PC-3 (cell line): ENCODE measurements at regions not wholly inside any gene's neighbourhood (a gene's known extent, or its start where the extent isn't known, plus 50 kb on each side); places are given as distances from the start of the nearest gene placed in this dataset.

Experiments used
- ATAC-seq: fragments of 200-7000 bp; cut with Tn5 transposase; 2 replicates; pipeline ENCODE4 v1.9.1; 2020; ENCODE audit warnings: mild to moderate bottlenecking, moderate library complexity
- BruUV-seq: library from RNA; stranded (reverse); fragments of 400-500 nt; replicated peaks from 2 replicates; lab custom pipeline; 2021; lab: Mats Ljungman, UMichigan
- CTCF ChIA-PET: fragments of 300-600 bp; sonication (Branson Sonifier 250); formaldehyde crosslinking; loops from one replicate; lab custom pipeline; 2022; ENCODE audit warnings: antibody characterized with exemption; lab: Charles Lee
- POLR2A ChIA-PET: fragments of 300-600 bp; sonication (Branson Sonifier 250); formaldehyde crosslinking; loops from one replicate; lab custom pipeline; 2022; ENCODE audit warnings: antibody characterized with exemption; ENCODE audit not compliant: unreplicated experiment; lab: Charles Lee
- DNase-seq: peaks from one replicate; pipeline ENCODE4 v3.0.0-alpha.2; 2015
- H2AFZ ChIP-seq: fragments of 300-600 bp; sonication (generic); 2 replicates; pipeline ENCODE4 v1.6.0; 2016; ENCODE audit warnings: antibody characterized with exemption, low read length
- H3F3A ChIP-seq: fragments of 300-600 bp; sonication (generic); one replicate; pipeline ENCODE4 v1.6.0; 2017; ENCODE audit warnings: antibody characterized with exemption, low read length, control low read depth, mild to moderate bottlenecking; ENCODE audit not compliant: unreplicated experiment
- H3K27ac ChIP-seq: fragments of 300-600 bp; sonication (generic); 2 replicates; pipeline ENCODE4 v1.5.1; 2016; ENCODE audit warnings: mild to moderate bottlenecking, low read length
- H3K27me3 ChIP-seq: fragments of 300-600 bp; sonication (generic); 2 replicates; pipeline ENCODE4 v1.6.1; 2016; ENCODE audit warnings: low read length, mixed read lengths
- H3K36me3 ChIP-seq: fragments of 300-600 bp; sonication (generic); 2 replicates; pipeline ENCODE4 v1.6.1; 2016; ENCODE audit warnings: low read depth, mixed run types, low read length, mixed read lengths
- H3K4me1 ChIP-seq: fragments of 300-600 bp; sonication (generic); 2 replicates; pipeline ENCODE4 v1.5.1; 2016; ENCODE audit warnings: low read length; ENCODE audit not compliant: insufficient read depth
- H3K4me2 ChIP-seq: fragments of 300-600 bp; sonication (generic); 2 replicates; pipeline ENCODE4 v1.6.0; 2016; ENCODE audit warnings: low read length
- H3K4me3 ChIP-seq: fragments of 300-600 bp; sonication (generic); 2 replicates; pipeline ENCODE4 v1.5.1; 2016; ENCODE audit warnings: mild to moderate bottlenecking, low read length, mixed read lengths
- H3K79me2 ChIP-seq: fragments of 300-600 bp; sonication (generic); 2 replicates; pipeline ENCODE4 v1.6.1; 2017; ENCODE audit warnings: low read length, mixed read lengths
- H3K9ac ChIP-seq: fragments of 300-600 bp; sonication (generic); 2 replicates; pipeline ENCODE4 v1.6.0; 2016; ENCODE audit warnings: mild to moderate bottlenecking, low read length
- H3K9me2 ChIP-seq: fragments of 300-600 bp; sonication (generic); replicated peaks from 2 replicates; pipeline ENCODE4 v1.6.1; 2016; ENCODE audit warnings: mixed run types, low read length, mixed read lengths
- H3K9me3 ChIP-seq: fragments of 300-600 bp; sonication (generic); 2 replicates; pipeline ENCODE4 v1.6.1; 2016; ENCODE audit warnings: low read length, mixed read lengths
- H4K20me1 ChIP-seq: fragments of 300-600 bp; sonication (generic); 2 replicates; pipeline ENCODE4 v1.6.1; 2016; ENCODE audit warnings: low read length, mixed read lengths
- EZH2 ChIP-seq: fragments of 300-600 bp; sonication (generic); IDR thresholded peaks from one replicate; pipeline ENCODE4 v1.6.1; 2017; ENCODE audit warnings: antibody characterized with exemption, mild to moderate bottlenecking, low read length; ENCODE audit not compliant: unreplicated experiment
- EZH2phosphoT487 ChIP-seq: fragments of 300-600 bp; sonication (generic); IDR thresholded peaks from 2 replicates; pipeline ENCODE4 v1.6.1; 2018; ENCODE audit warnings: mild to moderate bottlenecking, antibody characterized with exemption, low read length, borderline replicate concordance
- intact Hi-C: fragments of 100-400 bp; cut with micrococcal nuclease; formaldehyde crosslinking; loops from 2 replicates; pipeline ENCODE4 v1.9.0; 2023
- TF ChIP-seq, protein P1 (sequence below): fragments of 300-600 bp; sonication (generic); conservative IDR thresholded peaks from 2 replicates; pipeline ENCODE4 v1.5.1; 2017; ENCODE audit warnings: antibody characterized with exemption, low read depth, mild to moderate bottlenecking, low read length

DNA sequence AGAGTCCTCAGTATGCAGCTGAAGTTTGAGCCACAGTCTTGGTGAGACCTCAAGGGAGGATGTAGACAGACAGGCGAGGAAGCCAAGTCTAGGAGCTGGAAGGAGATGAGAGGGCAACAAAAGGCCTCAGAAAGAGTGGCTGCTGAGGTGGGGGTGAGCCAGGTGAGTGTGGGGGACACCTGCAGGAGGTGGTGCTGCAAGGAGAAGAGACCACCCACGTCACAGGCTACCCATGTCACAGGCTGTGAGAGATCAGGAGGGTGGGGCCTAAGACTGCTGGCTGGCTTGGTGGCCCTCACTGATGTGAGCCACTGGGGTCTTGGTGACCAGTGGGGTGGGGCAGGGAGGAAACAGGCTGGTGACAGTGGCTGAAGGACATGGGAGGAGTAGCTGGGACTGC, 97.3 kb downstream of the KIF26A start:
- no peaks in the 10 kb centered on the region for H4K20me1 ChIP-seq
- no TSS peak for BruUV-seq
- no peak for TF ChIP-seq EZH2phosphoT487
- no peak for TF ChIP-seq EZH2
- TF ChIP-seq, protein P1, sequence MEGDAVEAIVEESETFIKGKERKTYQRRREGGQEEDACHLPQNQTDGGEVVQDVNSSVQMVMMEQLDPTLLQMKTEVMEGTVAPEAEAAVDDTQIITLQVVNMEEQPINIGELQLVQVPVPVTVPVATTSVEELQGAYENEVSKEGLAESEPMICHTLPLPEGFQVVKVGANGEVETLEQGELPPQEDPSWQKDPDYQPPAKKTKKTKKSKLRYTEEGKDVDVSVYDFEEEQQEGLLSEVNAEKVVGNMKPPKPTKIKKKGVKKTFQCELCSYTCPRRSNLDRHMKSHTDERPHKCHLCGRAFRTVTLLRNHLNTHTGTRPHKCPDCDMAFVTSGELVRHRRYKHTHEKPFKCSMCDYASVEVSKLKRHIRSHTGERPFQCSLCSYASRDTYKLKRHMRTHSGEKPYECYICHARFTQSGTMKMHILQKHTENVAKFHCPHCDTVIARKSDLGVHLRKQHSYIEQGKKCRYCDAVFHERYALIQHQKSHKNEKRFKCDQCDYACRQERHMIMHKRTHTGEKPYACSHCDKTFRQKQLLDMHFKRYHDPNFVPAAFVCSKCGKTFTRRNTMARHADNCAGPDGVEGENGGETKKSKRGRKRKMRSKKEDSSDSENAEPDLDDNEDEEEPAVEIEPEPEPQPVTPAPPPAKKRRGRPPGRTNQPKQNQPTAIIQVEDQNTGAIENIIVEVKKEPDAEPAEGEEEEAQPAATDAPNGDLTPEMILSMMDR, result no peak
- H3K4me3 ChIP-seq, result no peak overlapping the region
- no peaks in the 10 kb centered on the region for H3F3A ChIP-seq
- no peaks in the 10 kb centered on the region for H3K9me2 ChIP-seq
- intact Hi-C loops, result no loop called here
- no peak overlapping the region for H3K9ac ChIP-seq
- H3K27ac ChIP-seq, result no peak overlapping the region
- H3K4me1 ChIP-seq, result no peaks in the 10 kb centered on the region
- peaks cover 22% of the 10 kb centered on the region for H3K27me3 ChIP-seq
- CTCF ChIA-PET, result no interaction called here
- H3K79me2 ChIP-seq, result no peaks in the 10 kb centered on the region
- H3K36me3 ChIP-seq, result no peaks in the 10 kb centered on the region
- H3K4me2 ChIP-seq, result no peak overlapping the region
- H2AFZ ChIP-seq, result no peak overlapping the region
- ATAC-seq (no peak), DNase-seq (no peak)
- no peaks in the 10 kb centered on the region for H3K9me3 ChIP-seq
- POLR2A ChIA-PET, result no interaction called here

GRCh38 chr14:104237651-104238423, 99.5 kb downstream of the KIF26A start:
- Histone ChIP-seq H2AFZ (no peak overlapping the region), H3K4me1 (no peaks in the 10 kb centered on the region), H3K9ac (no peak overlapping the region), H3K4me2 (no peak overlapping the region), H3F3A (no peaks in the 10 kb centered on the region), H3K27ac (no peak overlapping the region), H4K20me1 (no peaks in the 10 kb centered on the region), H3K27me3 (peaks cover 22% of the 10 kb centered on the region), H3K36me3 (no peaks in the 10 kb centered on the region), H3K79me2 (no peaks in the 10 kb centered on the region), H3K4me3 (no peak overlapping the region), H3K9me3 (no peaks in the 10 kb centered on the region), H3K9me2 (no peaks in the 10 kb centered on the region)
- TF ChIP-seq, protein P1, result no peak
- no peak for TF ChIP-seq EZH2
- no peak for TF ChIP-seq EZH2phosphoT487
- ChIA-PET CTCF (no interaction called here), POLR2A (no interaction called here)
- DNase-seq (no peak), ATAC-seq (no peak)
- intact Hi-C loops, result no loop called here
- no TSS peak for BruUV-seq

- no TSS peak for BruUV-seq
- TF ChIP-seq, protein P1, result no peak
- TF ChIP-seq EZH2 (no peak), EZH2phosphoT487 (no peak)
- CTCF ChIA-PET, result no interaction called here
Observed at GRCh38 chr14:104238424-104239184, 100.2 kb downstream of the KIF26A start.

More at GRCh38 chr14:104238424-104239184, 100.2 kb downstream of the KIF26A start:
- Histone ChIP-seq H3K79me2 (no peaks in the 10 kb centered on the region), H3F3A (no peaks in the 10 kb centered on the region), H3K27ac (no peak overlapping the region), H3K4me3 (no peak overlapping the region), H3K4me1 (no peaks in the 10 kb centered on the region), H3K9me2 (no peaks in the 10 kb centered on the region), H2AFZ (no peak overlapping the region), H3K4me2 (no peak overlapping the region), H4K20me1 (no peaks in the 10 kb centered on the region), H3K36me3 (no peaks in the 10 kb centered on the region), H3K27me3 (peaks cover 22% of the 10 kb centered on the region), H3K9me3 (no peaks in the 10 kb centered on the region), H3K9ac (no peak overlapping the region)
- intact Hi-C loops, result no loop called here
- POLR2A ChIA-PET, result no interaction called here
- ATAC-seq, result no peak
- DNase-seq, result no peak
